ENCODE measurements at regions not wholly inside any gene's neighbourhood (a gene's known extent, or its start where the extent isn't known, plus 50 kb on each side); places are given as distances from the start of the nearest gene placed in this dataset.

GRCh38 chr2:176581557-176582165 lies 312.4 kb downstream of the MTX2 start:
- TF ChIP-seq CTCF (IDR thresholded peaks at IDR 0.05; ENCODE audit: poor library complexity): no peak
- no peak for TF ChIP-seq EZH2phosphoT487 (IDR thresholded peaks at IDR 0.05; ENCODE audit: low read depth, severe bottlenecking, unreplicated experiment)
- TF ChIP-seq EZH2 (IDR thresholded peaks at IDR 0.05; ENCODE audit: borderline replicate concordance): no peak
